ENCODE measurements at regions not wholly inside any gene's neighbourhood (a gene's known extent, or its start where the extent isn't known, plus 50 kb on each side); places are given as distances from the start of the nearest gene placed in this dataset.
"Not testable (repeated sequence)": the region's sequence is repeated elsewhere in the genome, so short reads cannot be mapped to it uniquely, and the experiment has no call there.

GRCh38 chr12:131227641-131228040 lies 273.9 kb downstream of the ADGRD1 start:
- TF ChIP-seq POLR2A, POLR2AphosphoS5 (IDR thresholded peaks at IDR 0.05; ENCODE audit: low read depth, low read length): not testable (repeated sequence)

Measured in GM12892 (cell line).